H9 (cell line): ENCODE measurements at regions not wholly inside any gene's neighbourhood (a gene's known extent, or its start where the extent isn't known, plus 50 kb on each side); places are given as distances from the start of the nearest gene placed in this dataset.

ENCODE experiments used
- DNase-seq: peaks from one replicate; pipeline ENCODE4 v3.0.0-alpha.2; 2017
- H2AFZ ChIP-seq: one replicate; pipeline ENCODE4 v1.6.1; 2013; ENCODE audit warnings: mild to moderate bottlenecking, low read length, control low read depth, moderate library complexity
- H2AK5ac ChIP-seq: 2 replicates; pipeline ENCODE4 v1.6.1; 2013; ENCODE audit warnings: low read length, control low read depth, mixed read lengths; ENCODE audit not compliant: insufficient read length
- H2BK120ac ChIP-seq: one replicate; pipeline ENCODE4 v1.6.1; 2013; ENCODE audit warnings: low read depth, mild to moderate bottlenecking, low read length, control low read depth, inconsistent platforms; ENCODE audit not compliant: poor library complexity, severe bottlenecking
- H2BK12ac ChIP-seq: 2 replicates; pipeline ENCODE4 v1.6.1; 2013; ENCODE audit warnings: low read length, control low read depth, mixed read lengths, low read depth; ENCODE audit not compliant: insufficient read length
- H2BK15ac ChIP-seq: 2 replicates; pipeline ENCODE4 v1.6.1; 2013; ENCODE audit warnings: low read depth, low read length, control low read depth
- H2BK20ac ChIP-seq: one replicate; pipeline ENCODE4 v1.6.1; 2013; ENCODE audit warnings: low read depth, mild to moderate bottlenecking, low read length, control low read depth, inconsistent platforms; ENCODE audit not compliant: poor library complexity, severe bottlenecking
- H2BK5ac ChIP-seq: 2 replicates; pipeline ENCODE4 v1.6.1; 2013; ENCODE audit warnings: low read length, control low read depth, mixed read lengths; ENCODE audit not compliant: insufficient read length
- H3K14ac ChIP-seq: 2 replicates; pipeline ENCODE4 v1.6.1; 2013; ENCODE audit warnings: low read length, control low read depth; ENCODE audit not compliant: insufficient read depth
- H3K18ac ChIP-seq: 2 replicates; pipeline ENCODE4 v1.6.1; 2013; ENCODE audit warnings: low read depth, mild to moderate bottlenecking, mixed read lengths, low read length, control low read depth; ENCODE audit not compliant: insufficient read length
- H3K23ac ChIP-seq: 2 replicates; pipeline ENCODE4 v1.6.1; 2013; ENCODE audit warnings: low read length, control low read depth, mixed read lengths, low read depth; ENCODE audit not compliant: insufficient read length
- H3K23me2 ChIP-seq: 2 replicates; pipeline ENCODE4 v1.6.1; 2013; ENCODE audit warnings: low read depth, mild to moderate bottlenecking, mixed read lengths, low read length, control low read depth; ENCODE audit not compliant: insufficient read length, poor library complexity, severe bottlenecking
- H3K27ac ChIP-seq: 2 replicates; pipeline ENCODE4 v1.5.1; 2013; ENCODE audit warnings: low read length, control low read depth, mixed read lengths, low read depth; ENCODE audit not compliant: insufficient read length
- H3K27me3 ChIP-seq: 2 replicates; pipeline ENCODE4 v1.6.1; 2013; ENCODE audit warnings: low read length, control low read depth, inconsistent platforms; ENCODE audit not compliant: insufficient read depth
- H3K4ac ChIP-seq: 2 replicates; pipeline ENCODE4 v1.6.1; 2013; ENCODE audit warnings: low read depth, mild to moderate bottlenecking, control low read depth, inconsistent platforms, low read length, moderate library complexity
- H3K4me1 ChIP-seq: 2 replicates; pipeline ENCODE4 v1.6.1; 2013; ENCODE audit warnings: low read length, control low read depth, inconsistent platforms; ENCODE audit not compliant: insufficient read depth
- H3K4me2 ChIP-seq: 2 replicates; pipeline ENCODE4 v1.6.1; 2013; ENCODE audit warnings: low read length, control low read depth, mixed read lengths; ENCODE audit not compliant: insufficient read length, insufficient read depth
- H3K56ac ChIP-seq: 2 replicates; pipeline ENCODE4 v1.6.1; 2013; ENCODE audit warnings: low read depth, mild to moderate bottlenecking, mixed read lengths, low read length, control low read depth; ENCODE audit not compliant: insufficient read length
- H3K79me1 ChIP-seq: 2 replicates; pipeline ENCODE4 v1.6.1; 2013; ENCODE audit warnings: low read depth, mild to moderate bottlenecking, moderate library complexity, low read length, control low read depth, inconsistent platforms; ENCODE audit not compliant: insufficient read depth, poor library complexity, severe bottlenecking
- H3K79me2 ChIP-seq: 2 replicates; pipeline ENCODE4 v1.6.1; 2013; ENCODE audit warnings: low read length, control low read depth, inconsistent platforms; ENCODE audit not compliant: insufficient read depth
- H3K9ac ChIP-seq: 2 replicates; pipeline ENCODE4 v1.6.1; 2013; ENCODE audit warnings: low read length, control low read depth, mixed read lengths; ENCODE audit not compliant: insufficient read length; ENCODE audit errors: extremely low read depth
- H3K9me3 ChIP-seq: one replicate; pipeline ENCODE4 v1.6.1; 2013; ENCODE audit warnings: low read depth, low read length, inconsistent platforms; ENCODE audit not compliant: control insufficient read depth
- H3T11ph ChIP-seq: one replicate; pipeline ENCODE4 v1.6.1; 2013; ENCODE audit warnings: mild to moderate bottlenecking, low read length, control low read depth, inconsistent platforms
- H4K20me1 ChIP-seq: one replicate; pipeline ENCODE4 v1.6.1; 2013; ENCODE audit not compliant: control insufficient read depth, insufficient read length, insufficient read depth
- H4K5ac ChIP-seq: 2 replicates; pipeline ENCODE4 v1.6.1; 2013; ENCODE audit warnings: low read depth, mild to moderate bottlenecking, mixed read lengths, low read length, control low read depth; ENCODE audit not compliant: insufficient read length
- H4K8ac ChIP-seq: replicated peaks from 2 replicates; pipeline ENCODE4 v1.6.1; 2013; ENCODE audit warnings: low read length, control low read depth, mixed read lengths, low read depth; ENCODE audit not compliant: insufficient read length
- H4K91ac ChIP-seq: 2 replicates; pipeline ENCODE4 v1.6.1; 2013; ENCODE audit warnings: low read depth, mild to moderate bottlenecking, moderate library complexity, mixed read lengths, low read length, control low read depth; ENCODE audit not compliant: insufficient read length
- H3K27ac Mint-ChIP-seq, 3 experiments: 2 replicates in 2 of 3; 3 replicates in 1 of 3; pipeline ENCODE4 v1.8.0; 2020 to 2021; ENCODE audit warnings: mixed read lengths in 3 of 3, mild to moderate bottlenecking in 1 of 3, moderate library complexity in 1 of 3
- H3K27me3 Mint-ChIP-seq: 2 replicates; pipeline ENCODE4 v1.8.0; 2021; ENCODE audit warnings: low read depth, mild to moderate bottlenecking, moderate library complexity, mixed read lengths
- H3K36me3 Mint-ChIP-seq, 3 experiments: 2 replicates in 2 of 3; 3 replicates in 1 of 3; pipeline ENCODE4 v1.8.0; 2020 to 2021; ENCODE audit warnings: low read depth in 3 of 3, mixed read lengths in 3 of 3; ENCODE audit not compliant: insufficient read depth in 1 of 3
- H3K4me1 Mint-ChIP-seq, 2 experiments: 2 replicates each; pipeline ENCODE4 v1.8.0; 2020; ENCODE audit warnings: mixed read lengths in 2 of 2
- H3K4me3 Mint-ChIP-seq, 2 experiments: 2 replicates in 1 of 2; 3 replicates in 1 of 2; pipeline ENCODE4 v1.8.0; 2020 to 2021; ENCODE audit warnings: mild to moderate bottlenecking in 2 of 2, mixed read lengths in 2 of 2, moderate library complexity in 1 of 2
- H3K9me3 Mint-ChIP-seq, 2 experiments: 2 replicates in 1 of 2; 3 replicates in 1 of 2; pipeline ENCODE4 v1.8.0; 2020; ENCODE audit warnings: mild to moderate bottlenecking in 2 of 2, mixed read lengths in 2 of 2, moderate library complexity in 1 of 2
- WGBS: extraction: QIAGEN DNeasy Blood & Tissue Kit; methylation state at CpG from one replicate; pipeline ENCODE4 v1.1.7; 2013; ENCODE audit warnings: missing lambda C conversion rate, low lambda C conversion rate, mixed read lengths; ENCODE audit not compliant: insufficient read length; ENCODE audit errors: extremely low coverage; 5-methylcytosine and 5-hydroxymethylcytosine counted together
- TF ChIP-seq, protein P1 (sequence below): fragments of 200-600 bp; sonication (generic); conservative IDR thresholded peaks from 3 replicates; pipeline ENCODE4 v1.8.0; 2021; ENCODE audit warnings: antibody characterized with exemption, mild to moderate bottlenecking

DNA sequence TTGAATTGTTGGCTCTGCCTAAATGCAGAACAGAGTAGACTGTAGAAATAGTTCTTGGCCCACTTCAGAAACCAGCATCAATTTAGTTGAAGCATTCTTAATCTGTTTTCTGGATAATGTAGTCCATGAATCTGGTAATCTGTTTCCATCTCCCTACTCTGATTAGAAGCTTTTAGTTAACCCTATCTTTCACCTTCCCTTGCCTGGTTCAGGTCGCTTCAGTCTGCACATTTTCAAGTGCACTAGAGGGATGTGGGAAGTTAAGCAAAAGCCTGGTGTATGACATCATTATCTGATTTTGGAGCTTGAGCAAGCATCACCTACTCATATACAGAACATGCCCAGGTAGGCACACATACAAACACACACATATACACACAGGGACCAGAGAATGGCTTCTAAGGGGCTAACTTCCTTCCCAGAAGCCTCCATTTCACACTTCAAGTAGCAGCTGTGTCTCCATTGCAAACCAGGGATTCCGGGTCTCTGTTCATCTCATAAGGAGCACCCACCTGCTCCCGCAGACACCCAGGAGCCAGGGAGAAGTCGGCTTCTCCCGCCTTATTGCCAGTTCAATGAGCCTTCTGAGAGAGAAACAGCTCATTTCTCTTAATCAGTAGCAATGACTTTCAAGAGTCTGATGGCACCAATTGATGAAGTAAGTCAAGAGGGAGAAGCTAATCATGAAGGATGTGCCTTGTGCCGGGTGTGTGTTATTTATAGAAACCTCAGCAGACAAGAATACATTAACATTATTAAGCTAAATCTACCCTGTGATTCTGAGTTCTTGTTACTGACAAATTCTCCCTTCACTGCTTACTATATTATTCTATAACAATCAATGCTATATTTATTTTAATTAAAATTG lies 347.9 kb upstream of the STAC start:
- H2AK5ac ChIP-seq, result no peak overlapping the region
- H3K4me1 ChIP-seq, result no peaks in the 10 kb centered on the region; the same call in 1 of the 2 replicates
- no peak overlapping the region for H2BK20ac ChIP-seq
- no peak overlapping the region for H3K9ac ChIP-seq
- H2AFZ ChIP-seq, result no peak overlapping the region
- H3K56ac ChIP-seq, result no peak overlapping the region
- H3K79me2 ChIP-seq, result no peaks in the 10 kb centered on the region
- H3K4me1 Mint-ChIP-seq, result no peaks in the 10 kb centered on the region; a peak in 1 of 4 replicates
- H3T11ph ChIP-seq, result no peak overlapping the region
- H4K20me1 ChIP-seq, result no peaks in the 10 kb centered on the region
- no peak overlapping the region for H4K5ac ChIP-seq
- H3K4ac ChIP-seq, result no peak overlapping the region
- no peak overlapping the region for H3K14ac ChIP-seq
- H2BK12ac ChIP-seq, result no peak overlapping the region
- H3K27ac ChIP-seq, result no peak overlapping the region
- no peak overlapping the region for H3K18ac ChIP-seq
- no peaks in the 10 kb centered on the region for H3K9me3 ChIP-seq
- H4K8ac ChIP-seq, result no peak overlapping the region
- H3K27me3 ChIP-seq, result no peaks in the 10 kb centered on the region
- no peak overlapping the region for H2BK5ac ChIP-seq
- no peak overlapping the region for H3K27ac Mint-ChIP-seq
- no peak overlapping the region for H3K4me3 Mint-ChIP-seq
- H2BK15ac ChIP-seq, result no peak overlapping the region
- H3K79me1 ChIP-seq, result no peaks in the 10 kb centered on the region
- no CpG with 5 or more reads among the region's 6 CpGs for WGBS
- no peak overlapping the region for H2BK120ac ChIP-seq
- no peaks in the 10 kb centered on the region for H3K27me3 Mint-ChIP-seq
- H3K36me3 Mint-ChIP-seq, result peaks cover 0 to 5% (median 0%) of the 10 kb centered on the region in 3 experiments; a peak in 3 of 7 replicates
- no peak overlapping the region for H3K23ac ChIP-seq
- TF ChIP-seq, protein P1, sequence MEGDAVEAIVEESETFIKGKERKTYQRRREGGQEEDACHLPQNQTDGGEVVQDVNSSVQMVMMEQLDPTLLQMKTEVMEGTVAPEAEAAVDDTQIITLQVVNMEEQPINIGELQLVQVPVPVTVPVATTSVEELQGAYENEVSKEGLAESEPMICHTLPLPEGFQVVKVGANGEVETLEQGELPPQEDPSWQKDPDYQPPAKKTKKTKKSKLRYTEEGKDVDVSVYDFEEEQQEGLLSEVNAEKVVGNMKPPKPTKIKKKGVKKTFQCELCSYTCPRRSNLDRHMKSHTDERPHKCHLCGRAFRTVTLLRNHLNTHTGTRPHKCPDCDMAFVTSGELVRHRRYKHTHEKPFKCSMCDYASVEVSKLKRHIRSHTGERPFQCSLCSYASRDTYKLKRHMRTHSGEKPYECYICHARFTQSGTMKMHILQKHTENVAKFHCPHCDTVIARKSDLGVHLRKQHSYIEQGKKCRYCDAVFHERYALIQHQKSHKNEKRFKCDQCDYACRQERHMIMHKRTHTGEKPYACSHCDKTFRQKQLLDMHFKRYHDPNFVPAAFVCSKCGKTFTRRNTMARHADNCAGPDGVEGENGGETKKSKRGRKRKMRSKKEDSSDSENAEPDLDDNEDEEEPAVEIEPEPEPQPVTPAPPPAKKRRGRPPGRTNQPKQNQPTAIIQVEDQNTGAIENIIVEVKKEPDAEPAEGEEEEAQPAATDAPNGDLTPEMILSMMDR, result no peak
- DNase-seq, result no peak
- H3K9me3 Mint-ChIP-seq, result peaks cover 0 to 13% of the 10 kb centered on the region in 2 experiments; a peak in 3 of 5 replicates
- H3K23me2 ChIP-seq, result no peaks in the 10 kb centered on the region
- no peak overlapping the region for H3K4me2 ChIP-seq
- no peak overlapping the region for H4K91ac ChIP-seq
